ENCODE measurements at regions not wholly inside any gene's neighbourhood (a gene's known extent, or its start where the extent isn't known, plus 50 kb on each side); places are given as distances from the start of the nearest gene placed in this dataset.

DNA sequence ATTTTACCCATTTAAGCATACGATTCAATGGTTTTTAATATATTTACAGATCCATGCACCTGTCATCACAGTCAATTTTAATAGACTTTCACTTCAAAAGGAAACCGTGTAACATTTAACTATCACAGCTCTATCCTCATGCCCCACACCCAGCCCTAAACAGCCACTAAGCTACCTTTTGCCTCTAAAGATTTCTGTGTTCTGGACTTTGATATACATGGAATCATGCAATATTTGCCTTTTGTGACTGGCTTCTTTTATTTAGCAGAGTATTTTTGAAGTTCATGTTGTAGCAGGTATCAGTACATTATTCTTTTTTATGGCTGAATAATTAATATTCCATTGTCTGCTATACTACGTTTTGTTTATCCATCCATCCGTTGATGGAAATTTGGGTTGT lies 50.3 kb upstream of the STX16 start:
- DNase-seq (ENCODE audit: low spot score): no peak

DNA sequence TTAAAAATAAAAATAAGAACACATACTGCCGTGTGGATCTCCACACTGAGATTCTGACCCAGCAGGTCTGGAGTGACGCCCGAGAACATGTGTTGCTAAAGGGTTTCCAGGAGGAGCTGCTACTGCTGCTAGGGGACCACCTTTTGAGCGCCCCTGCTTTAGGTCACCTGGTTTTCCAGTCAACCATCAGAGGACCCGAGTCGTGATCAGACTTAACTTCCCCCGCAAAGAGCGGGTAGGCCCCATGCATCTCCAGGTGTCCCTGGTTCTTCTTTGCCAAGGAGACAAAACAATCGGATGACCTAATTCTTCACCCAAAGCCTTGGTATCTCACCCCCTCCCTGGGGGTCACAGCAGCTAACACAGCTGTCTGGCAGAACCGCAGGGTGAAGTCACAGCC lies 51.1 kb upstream of the STX16 start:
- DNase-seq (ENCODE audit: low spot score): no peak

- DNase-seq (ENCODE audit: low spot score): no peak
Measured at GRCh38 chr20:58598211-58599015, 52.7 kb upstream of the STX16 start.

GRCh38 chr20:58597249-58597891 lies 53.7 kb upstream of the STX16 start:
- no peak for DNase-seq (ENCODE audit: low spot score)

DNA sequence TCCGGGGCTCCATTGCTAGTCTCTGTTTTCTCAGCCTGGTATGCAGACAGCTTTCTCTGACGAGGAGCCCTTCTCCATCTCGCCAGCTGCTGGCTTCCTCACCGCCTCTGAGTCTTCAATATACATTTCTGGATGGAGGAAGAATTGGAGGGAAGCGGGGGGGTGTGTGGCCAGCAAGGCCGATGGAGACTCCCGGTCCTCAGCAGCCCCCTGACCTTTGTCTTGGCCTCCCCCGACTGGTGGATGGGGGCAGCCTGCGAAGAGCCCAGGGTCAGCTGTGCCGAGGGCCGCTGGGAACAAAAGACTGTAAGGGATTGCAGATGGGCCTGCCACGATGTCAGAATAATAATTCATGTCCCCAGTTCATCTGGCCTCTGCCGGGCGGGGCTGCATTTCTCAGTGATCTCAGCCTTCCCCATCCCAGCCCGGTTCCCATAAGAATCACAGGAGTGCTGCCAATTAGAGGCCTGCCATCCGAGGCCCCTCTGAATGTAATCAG lies 54.3 kb upstream of the STX16 start:
- DNase-seq (ENCODE audit: low spot score): no peak

- DNase-seq (ENCODE audit: low spot score): no peak
Measured at GRCh38 chr20:58596244-58596643, 54.8 kb upstream of the STX16 start.

DNA sequence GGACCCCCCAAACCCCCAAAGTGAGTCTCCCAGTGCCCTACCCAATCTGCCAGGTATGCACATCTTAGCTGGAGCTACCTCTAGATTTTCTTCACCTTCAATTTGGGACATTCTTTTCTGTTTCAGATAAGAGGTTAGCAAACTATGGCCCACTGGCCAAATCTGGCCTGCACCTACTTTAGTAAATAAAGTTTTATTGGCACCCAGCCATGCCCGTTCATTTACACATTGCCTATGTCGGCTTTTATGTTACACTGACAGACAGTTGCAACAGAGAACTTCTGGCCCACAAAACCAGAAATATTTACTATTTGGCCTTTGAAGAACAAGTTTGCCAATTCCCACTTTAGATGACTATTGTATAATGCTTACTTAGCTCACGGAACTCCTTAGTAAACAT lies 55.9 kb upstream of the STX16 start:
- no peak for DNase-seq (ENCODE audit: low spot score)

DNA sequence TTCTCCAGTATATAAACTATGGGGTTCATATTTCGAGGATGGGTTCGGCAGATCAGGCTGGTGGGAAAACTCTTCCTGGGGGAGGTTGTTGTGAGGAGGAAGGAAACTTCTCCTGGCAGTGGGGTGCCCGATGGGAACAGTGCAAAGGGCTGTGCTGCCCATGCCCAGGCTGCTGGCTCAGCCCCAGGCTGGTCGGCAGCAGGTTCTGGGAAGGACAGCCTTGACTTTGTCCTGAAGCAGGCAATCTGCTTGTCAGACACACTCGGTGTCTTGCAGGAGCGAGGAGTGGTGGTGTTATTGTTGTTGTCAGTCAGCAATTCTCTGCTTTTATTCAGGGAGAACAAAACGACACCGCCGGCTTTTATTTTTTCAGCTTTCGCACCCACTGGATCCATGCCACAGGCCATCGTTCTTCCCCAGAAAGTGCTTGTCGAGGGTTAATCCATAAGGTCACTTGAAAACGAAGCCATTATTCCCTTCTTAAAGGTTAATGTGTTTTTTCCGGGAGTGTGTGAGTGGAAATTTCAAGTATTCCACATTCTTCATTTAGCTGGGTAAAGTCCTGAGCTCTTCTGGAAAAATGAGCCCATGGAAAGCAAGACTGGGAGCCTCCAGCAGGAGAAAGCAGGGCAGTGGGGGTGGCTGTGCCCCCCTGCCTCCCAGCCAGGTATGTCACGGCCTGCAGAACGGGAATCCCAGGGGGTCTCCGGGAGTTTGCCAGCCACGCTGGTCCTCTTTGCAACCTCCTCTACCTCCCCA lies 57.0 kb upstream of the STX16 start:
- DNase-seq (ENCODE audit: low spot score): no peak

DNA sequence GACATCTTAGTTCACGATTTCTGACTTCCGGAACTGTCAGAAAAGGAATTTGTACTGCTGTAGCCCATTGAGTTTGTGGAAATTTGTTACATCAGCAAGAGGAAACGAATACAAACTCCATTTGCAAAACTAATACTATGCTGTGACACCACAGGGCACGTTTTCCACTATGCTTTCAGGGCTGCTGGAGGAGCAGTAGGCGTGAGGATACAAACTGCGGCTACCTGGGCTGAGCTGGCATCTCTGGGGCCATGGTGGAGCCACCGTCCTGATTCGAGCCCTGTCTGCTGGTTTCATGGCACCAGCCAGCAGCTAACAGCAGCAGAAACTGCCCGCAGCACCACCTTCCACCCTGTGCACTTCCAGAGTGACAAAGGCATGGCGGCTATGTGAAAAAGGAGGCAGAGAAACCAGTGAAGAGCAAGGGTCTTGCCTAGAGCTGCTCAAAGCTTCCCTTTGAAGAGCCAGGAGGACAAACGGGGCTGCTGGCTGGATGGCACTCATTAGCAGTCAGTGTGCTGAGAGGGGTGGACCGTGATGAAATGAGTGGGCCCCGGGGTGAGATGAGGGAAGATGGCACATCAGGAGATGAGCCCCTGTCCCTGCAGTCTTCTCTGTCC lies 58.9 kb upstream of the STX16 start:
- no peak for DNase-seq (ENCODE audit: low spot score)

DNA sequence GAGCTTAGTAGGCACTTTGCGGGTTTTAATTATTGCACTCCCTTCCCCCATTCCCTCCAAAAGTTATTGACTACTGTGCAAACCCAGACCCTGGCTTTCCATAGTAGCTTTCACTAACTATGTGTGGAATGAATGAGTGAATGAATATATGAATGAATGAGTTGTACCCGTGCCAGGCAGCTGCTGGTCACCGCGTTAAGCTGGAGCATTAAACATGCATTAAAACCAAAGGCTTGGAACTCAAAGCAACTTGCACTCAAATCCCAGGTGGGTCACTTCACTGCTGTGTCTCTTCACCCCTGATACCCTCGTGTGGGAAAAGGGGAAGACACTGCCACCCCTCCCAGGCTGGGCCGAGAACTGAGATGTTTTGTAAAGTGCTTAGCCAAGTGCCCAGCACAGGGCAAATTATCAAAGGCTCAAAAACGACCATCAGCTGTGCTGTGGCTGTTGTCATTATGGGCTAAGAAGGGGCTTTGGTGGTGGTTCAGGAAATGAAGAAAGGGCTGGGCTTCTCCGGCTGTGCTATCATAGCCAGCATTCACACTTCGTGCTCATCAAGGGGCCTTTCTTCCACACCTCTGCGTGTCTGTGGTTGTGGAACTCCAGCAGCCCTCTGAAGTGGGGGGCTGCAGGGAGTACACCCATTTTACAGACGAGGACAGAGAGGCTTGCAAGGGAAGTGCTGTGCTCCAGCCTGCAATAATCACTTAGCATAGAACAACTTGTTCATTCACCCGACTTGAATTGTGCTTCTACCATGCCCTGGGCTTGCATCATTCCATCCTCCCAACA lies 60.2 kb upstream of the STX16 start:
- DNase-seq (ENCODE audit: low spot score): no peak

DNA sequence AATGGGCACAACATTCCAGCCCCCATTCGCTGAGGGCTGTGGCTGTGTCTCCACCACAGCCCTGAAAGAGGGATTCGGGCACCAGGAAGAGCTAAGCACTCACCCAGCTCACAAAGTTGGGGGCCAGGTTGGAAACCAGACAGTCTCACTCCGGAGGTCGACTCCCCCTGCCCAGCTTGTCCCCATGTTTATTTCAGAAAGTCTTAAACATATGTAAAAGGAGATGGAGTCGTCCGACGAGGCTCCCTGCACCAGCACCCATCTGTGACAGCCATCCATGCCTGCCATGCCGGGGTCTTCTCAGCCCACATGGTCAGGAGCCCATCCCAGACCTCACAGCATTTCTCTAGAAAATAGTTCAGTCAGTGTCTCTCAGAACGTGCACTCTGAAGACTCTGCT lies 63.6 kb upstream of the STX16 start:
- DNase-seq (ENCODE audit: low spot score): no peak

GRCh38 chr20:58586565-58587093 lies 64.5 kb upstream of the STX16 start:
- DNase-seq (ENCODE audit: low spot score): no peak

GRCh38 chr20:58585753-58586540 lies 65.1 kb upstream of the STX16 start:
- DNase-seq (ENCODE audit: low spot score): peak; percentile 45

DNA sequence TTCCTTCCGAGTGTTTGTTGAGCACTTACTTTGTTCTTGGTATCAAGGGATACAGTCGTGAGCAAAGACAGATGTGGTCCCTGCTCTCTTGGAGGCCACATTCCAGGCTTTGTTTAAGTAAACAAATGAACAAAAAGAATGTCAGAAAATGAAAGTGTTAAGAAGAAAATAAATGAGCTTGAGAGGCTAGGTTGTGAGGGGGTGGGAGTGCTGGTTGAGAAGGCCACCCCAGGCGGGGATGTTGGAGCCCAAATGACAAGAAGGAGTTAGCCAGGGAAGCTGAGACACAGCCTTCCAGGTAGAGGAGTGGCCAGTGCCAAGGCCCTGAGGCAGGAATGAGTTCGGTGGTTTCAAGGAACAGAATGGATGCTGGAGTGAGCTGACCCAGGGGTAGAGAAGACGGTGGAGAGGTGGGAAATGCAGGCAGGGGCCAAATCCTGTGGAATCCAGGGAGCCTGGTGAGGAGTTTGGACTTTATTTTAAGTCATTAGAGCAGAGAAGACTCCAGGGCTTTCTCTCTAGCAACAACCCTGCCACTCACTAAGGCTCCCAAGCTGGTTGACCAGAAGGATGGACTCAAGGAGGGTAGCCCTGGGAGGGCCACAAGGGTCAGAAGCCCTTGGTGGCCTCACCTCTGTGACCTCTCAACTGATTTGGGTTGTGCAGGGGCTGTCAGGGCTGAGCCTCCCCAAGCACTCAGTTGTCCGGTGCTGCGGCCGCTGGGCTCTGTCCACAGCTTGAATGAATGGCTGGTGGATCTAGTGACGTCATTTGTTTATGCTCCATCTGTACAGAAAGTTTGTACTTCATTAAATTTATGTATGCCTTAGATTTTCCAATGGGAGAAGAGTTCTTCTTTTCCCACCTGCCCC lies 66.0 kb upstream of the STX16 start:
- peak; percentile 67 for DNase-seq (ENCODE audit: low spot score)

DNA sequence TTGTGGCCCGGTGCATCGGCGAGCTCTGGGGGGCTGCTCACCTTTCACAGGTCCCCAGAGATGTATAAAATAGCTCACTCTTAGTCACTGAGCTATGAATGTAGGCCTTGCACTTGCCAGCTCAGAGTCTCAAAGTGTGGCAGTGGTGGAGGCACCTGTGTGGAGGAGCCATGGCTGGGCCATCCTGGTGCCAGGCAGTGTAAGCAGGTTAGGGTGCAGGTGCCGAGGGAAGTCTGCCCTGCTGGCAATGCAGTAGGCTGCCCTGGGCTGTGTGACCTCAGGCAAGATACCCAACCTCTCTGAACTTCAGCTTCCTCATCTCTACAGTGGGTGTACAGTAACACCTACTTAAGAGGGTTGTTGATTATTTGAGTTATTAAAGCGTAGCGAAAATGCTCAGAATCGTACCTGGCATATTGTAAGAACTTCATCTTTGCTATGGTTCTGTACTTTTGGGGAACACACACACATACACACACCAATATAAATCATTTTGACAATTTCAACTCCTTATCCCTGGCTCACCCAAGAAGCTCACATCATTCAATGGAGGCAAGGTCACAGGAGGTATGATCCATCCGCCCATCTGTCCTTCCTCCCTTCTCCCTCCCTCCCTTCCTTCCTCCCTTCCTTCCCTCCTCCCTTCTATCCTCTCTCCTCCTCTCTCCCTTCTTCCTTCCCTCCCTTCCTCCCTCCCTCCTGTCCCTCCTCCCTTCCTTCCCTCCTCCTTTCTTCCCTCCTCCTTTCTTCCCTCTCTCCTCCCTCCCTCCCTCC lies 66.8 kb upstream of the STX16 start:
- peak; percentile 82 for DNase-seq (ENCODE audit: low spot score)

DNA sequence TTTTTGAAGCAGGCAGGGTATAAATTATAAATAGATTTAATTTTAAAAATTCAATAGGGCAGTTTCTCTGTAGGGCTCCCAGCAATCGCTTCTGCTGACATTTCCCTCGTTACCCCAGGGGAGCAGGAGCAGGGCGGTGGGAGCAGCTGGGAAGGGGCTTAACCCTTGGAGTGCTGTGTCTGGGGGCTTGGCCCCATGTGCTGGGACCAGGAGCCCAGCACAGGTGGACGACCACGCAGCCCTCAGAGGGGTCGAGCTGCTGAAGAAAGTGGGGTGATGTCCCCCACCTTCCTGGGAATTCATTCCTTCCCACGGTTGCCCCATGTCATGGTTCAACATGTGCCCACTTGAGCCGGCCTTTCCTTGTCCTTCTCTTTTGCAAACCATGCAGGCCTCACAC lies 67.5 kb upstream of the STX16 start:
- DNase-seq (ENCODE audit: low spot score): peak; percentile 65

GRCh38 chr20:58583176-58583575 lies 67.9 kb upstream of the STX16 start:
- peak; percentile 55 for DNase-seq (ENCODE audit: low spot score)

DNA sequence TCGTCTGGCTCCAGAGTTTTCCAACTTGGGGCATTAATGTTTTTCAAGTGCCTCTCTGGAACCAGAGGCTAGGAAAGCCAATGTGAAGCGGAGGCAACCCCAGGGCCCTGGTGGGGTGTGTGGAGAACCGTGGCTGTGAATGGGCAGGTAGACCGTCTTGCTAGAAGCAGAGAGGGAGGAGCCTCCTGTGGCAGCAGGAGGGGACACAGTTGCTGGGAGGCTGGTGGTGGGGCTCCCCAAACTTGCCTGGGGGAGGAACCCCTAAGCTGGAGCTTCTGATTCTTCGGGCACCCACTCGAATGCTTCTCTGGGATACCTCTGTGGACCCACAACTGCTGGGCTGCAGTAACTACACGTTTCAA lies 65.3 kb upstream of the APCDD1L start:
- DNase-seq (ENCODE audit: low spot score): no peak
